Muscle layer of duodenum (tissue), 2 donors: ENCODE measurements at regions not wholly inside any gene's neighbourhood (a gene's known extent, or its start where the extent isn't known, plus 50 kb on each side); places are given as distances from the start of the nearest gene placed in this dataset.

Source experiments
- H3K27ac ChIP-seq: one replicate; pipeline ENCODE4 v1.7.0; 2013; ENCODE audit warnings: mild to moderate bottlenecking, low read length
- H3K27me3 ChIP-seq: one replicate; pipeline ENCODE4 v1.7.0; 2013; ENCODE audit warnings: low read depth, mild to moderate bottlenecking, control low read depth, low read length
- H3K36me3 ChIP-seq, 2 donors: one replicate each; pipeline ENCODE4 v1.7.0; 2013; ENCODE audit warnings: low read length in 2 of 2, control low read depth in 1 of 2, mild to moderate bottlenecking in 1 of 2; ENCODE audit not compliant: insufficient read depth in 2 of 2, control insufficient read depth in 1 of 2
- H3K4me1 ChIP-seq, 2 donors: one replicate each; pipeline ENCODE4 v1.7.0; 2013; ENCODE audit warnings: low read length in 2 of 2, mild to moderate bottlenecking in 2 of 2, control low read depth in 1 of 2, moderate library complexity in 1 of 2; ENCODE audit not compliant: insufficient read depth in 2 of 2, control insufficient read depth in 1 of 2
- H3K4me3 ChIP-seq, 2 donors: one replicate each; pipeline ENCODE4 v1.7.0; 2013; ENCODE audit warnings: low read length in 2 of 2, low read depth in 1 of 2, mild to moderate bottlenecking in 1 of 2
- H3K9me3 ChIP-seq, 2 donors: one replicate each; pipeline ENCODE4 v1.7.0; 2013; ENCODE audit warnings: low read length in 2 of 2, control low read depth in 1 of 2, mild to moderate bottlenecking in 1 of 2; ENCODE audit not compliant: control insufficient read depth in 1 of 2
- donor health status: healthy.

DNA sequence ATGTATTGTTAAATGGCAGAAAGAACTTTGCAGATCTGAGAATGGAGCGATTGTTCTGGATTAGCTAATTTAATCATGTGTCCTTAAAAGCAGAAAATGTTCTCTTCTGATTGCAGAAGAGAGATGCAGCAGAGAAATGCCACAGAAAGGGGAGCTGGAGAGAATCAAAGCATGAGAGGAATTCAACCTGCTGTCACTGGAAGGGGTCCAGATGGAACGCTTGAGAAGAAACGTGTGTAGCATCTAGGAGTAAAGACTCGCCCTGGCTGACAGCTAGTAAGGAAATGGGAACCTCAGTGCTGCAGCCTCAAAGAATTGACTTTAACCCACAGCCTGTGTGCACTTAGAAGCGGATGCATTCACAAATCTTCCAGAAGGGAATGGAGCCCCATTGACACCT is 502.8 kb downstream of the KLF12 start:
- H3K4me1 ChIP-seq = no peaks in the 10 kb centered on the region
- no peaks in the 10 kb centered on the region for H3K27me3 ChIP-seq
- no peak overlapping the region for H3K27ac ChIP-seq
- no peak overlapping the region for H3K4me3 ChIP-seq
- H3K9me3 ChIP-seq = no peaks in the 10 kb centered on the region
- H3K36me3 ChIP-seq = no peaks in the 10 kb centered on the region

DNA sequence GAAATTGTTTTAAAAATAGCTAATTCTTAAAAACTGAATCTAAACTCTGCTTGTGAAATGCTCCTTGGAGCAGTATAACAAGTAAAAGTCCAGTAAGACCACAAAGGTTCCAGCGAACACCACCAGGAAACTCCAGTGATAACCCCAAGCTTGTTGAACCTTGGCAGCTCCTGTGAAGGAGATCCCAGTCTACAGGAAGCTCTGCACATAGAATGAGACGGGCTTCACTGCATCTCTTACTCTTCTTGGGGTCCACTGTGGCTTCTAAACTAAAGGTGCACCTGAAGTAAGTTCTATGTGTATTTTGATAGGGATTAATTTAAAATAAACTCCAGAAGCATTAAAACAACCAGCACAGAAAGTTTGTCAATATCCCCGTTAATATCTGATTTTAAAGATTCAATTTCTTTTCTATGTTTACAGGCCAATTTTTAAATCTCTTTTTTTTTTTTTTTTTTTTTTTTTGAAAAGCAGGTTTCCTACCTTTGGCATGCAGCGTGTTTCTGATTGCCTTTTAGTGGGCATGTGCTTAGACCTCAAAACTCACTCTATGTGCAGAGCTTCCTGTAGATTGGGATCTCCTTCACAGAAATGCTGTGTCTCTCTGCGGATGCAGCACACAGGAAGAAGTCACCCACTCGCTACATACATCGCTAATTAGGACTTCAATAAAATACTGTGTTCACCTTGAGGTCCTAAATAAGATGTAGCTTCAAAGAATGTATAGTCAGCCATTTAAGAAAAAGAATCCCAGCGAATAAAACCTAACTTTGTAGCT is 508.5 kb downstream of the KLF12 start:
- Histone ChIP-seq H3K4me1 (peaks cover 0 to 3% of the 10 kb centered on the region in 2 donors), H3K36me3 (no peaks in the 10 kb centered on the region), H3K27ac (no peak overlapping the region), H3K9me3 (no peaks in the 10 kb centered on the region), H3K4me3 (no peak overlapping the region), H3K27me3 (no peaks in the 10 kb centered on the region)

DNA sequence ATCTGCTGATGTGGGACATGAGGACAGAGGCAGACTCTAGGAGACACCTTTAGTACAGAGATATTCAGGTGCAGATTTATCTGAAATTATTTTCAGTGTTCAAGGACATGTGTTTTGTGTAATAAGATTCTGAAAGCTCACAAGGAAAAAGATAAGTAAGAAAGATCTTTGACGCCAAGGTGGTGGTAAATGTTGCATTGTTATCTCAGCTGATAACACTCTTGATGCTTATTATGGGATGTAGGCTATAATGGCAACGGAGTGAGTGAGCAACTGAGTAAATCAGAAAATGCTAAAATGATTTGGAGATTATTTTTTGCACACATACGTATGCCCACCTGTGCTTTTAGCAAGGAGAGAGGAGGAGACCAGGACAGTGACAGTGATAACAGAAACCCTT is 510.9 kb downstream of the KLF12 start:
- H3K4me3 ChIP-seq = no peak overlapping the region
- H3K27ac ChIP-seq = no peak overlapping the region
- H3K27me3 ChIP-seq = no peaks in the 10 kb centered on the region
- no peaks in the 10 kb centered on the region for H3K36me3 ChIP-seq
- H3K4me1 ChIP-seq = peaks cover 0 to 3% of the 10 kb centered on the region in 2 donors
- no peaks in the 10 kb centered on the region for H3K9me3 ChIP-seq

DNA sequence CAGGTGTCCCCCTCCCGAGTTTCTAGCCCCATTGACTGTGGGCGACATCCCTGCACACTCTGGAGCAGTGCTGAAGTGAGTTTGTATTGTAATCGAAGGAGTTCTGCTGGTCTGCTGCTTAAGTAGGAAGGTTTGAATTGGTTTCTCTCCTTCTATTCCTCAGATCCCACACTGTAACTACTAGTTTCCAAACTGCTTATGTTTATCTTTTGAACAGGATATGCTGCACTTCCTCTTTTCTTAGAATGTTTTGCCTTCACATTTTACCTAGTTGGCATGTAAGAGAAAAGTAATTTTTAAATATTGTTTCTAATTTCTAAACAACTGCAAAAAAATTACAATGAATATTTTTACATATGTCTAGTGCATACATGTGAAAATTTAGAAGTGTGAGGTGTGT is 511.8 kb downstream of the KLF12 start:
- Histone ChIP-seq H3K4me3 (no peak overlapping the region), H3K4me1 (peaks cover 0 to 3% of the 10 kb centered on the region in 2 donors), H3K27me3 (no peaks in the 10 kb centered on the region), H3K9me3 (no peaks in the 10 kb centered on the region), H3K27ac (no peak overlapping the region), H3K36me3 (no peaks in the 10 kb centered on the region)

DNA sequence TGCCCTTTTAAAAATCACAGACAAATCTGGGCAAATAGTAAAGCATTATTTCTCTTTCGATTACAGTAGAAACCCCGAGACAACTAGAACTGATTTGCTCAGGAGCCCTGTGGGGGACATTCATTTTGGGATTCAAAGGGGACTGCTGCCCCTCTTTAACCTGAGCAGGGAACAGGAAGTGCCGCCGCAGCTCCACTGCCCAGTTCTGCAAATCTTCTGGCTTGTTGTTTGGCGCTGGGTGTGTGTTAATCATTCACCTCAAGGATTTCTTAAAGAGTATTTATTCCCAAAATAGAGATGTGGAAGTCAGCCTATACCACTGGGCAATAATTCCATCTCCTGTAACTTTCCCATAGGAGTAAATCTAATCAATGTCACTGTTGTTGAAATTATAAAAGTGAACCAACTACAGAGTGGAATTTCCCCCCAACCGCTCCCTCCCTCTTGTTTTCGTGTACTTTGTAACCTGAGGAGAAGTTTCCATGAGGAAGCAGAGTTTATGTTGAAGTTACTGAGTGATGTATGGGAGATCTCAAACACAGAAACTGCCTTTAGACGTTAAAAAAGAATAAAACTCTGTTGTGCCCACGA is 515.8 kb downstream of the KLF12 start:
- H3K27me3 ChIP-seq = no peaks in the 10 kb centered on the region
- peaks cover 0 to 3% of the 10 kb centered on the region in 2 donors for H3K4me1 ChIP-seq
- no peak overlapping the region for H3K4me3 ChIP-seq
- H3K27ac ChIP-seq = peak overlapping the region; percentile 68
- no peaks in the 10 kb centered on the region for H3K36me3 ChIP-seq
- H3K9me3 ChIP-seq = peaks cover 0 to under 1% of the 10 kb centered on the region in 2 donors

DNA sequence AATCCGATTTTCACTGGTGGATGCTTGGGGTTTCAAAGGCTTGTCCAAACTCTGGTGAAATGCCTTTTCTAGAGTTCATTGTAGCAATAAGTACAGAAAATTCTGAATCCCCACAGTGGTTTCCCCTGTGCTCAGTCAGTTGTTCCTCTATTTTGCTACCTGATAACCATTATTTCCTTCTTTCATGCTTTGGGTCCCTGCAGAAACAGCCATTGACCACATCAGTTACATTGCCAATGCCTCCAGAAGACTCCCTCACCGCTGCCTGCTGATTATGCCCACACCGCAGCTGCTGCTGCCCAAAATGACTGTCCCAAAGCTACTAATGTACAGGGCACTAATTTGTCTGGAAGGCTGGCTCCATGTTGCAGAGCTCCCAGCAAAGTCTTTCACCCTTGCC is 517.3 kb downstream of the KLF12 start:
- peaks cover 0 to 3% of the 10 kb centered on the region in 2 donors for H3K9me3 ChIP-seq
- no peaks in the 10 kb centered on the region for H3K36me3 ChIP-seq
- H3K4me3 ChIP-seq = no peak overlapping the region
- H3K27ac ChIP-seq = no peak overlapping the region
- no peaks in the 10 kb centered on the region for H3K27me3 ChIP-seq
- H3K4me1 ChIP-seq = no peaks in the 10 kb centered on the region

DNA sequence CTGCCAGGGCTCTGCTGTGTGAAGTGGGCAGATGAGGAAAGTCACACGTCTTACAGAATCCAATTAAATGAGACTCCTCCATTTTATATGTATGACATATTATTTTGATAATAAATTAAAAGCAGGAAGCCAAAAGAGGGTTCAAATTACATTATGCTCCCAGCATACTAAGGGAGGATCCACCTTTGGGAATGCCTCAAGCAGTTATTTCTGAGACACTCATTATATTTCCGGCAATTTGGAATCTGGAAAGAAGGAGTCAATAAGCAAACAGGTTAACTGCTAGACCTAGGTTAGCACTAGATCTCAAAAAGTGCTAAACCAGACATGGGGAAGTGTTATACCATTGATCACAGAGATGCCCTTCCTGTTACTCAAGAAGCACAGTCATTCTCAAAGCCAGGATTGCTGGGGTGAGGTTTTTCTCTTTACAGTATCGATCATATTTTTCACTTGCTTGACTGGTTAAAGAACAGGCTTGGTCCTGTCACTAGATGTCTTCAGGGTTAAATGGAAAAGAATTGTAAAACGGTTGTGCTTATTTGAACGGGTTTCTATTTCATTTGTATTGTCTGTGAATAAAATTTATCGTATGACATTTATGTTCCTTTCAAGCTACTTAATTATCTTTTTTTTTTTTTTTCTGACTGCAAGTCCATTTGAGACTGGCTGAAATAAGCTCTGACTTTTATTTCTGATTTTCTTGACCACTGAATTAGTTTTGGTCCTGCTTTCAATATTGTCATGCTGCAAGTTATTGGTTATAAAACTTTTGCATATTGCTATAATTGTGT is 523.2 kb downstream of the KLF12 start:
- no peaks in the 10 kb centered on the region for H3K36me3 ChIP-seq
- no peak overlapping the region for H3K27ac ChIP-seq
- no peak overlapping the region for H3K4me3 ChIP-seq
- peaks cover 0 to 3% of the 10 kb centered on the region in 2 donors for H3K9me3 ChIP-seq
- H3K27me3 ChIP-seq = no peaks in the 10 kb centered on the region
- no peaks in the 10 kb centered on the region for H3K4me1 ChIP-seq

DNA sequence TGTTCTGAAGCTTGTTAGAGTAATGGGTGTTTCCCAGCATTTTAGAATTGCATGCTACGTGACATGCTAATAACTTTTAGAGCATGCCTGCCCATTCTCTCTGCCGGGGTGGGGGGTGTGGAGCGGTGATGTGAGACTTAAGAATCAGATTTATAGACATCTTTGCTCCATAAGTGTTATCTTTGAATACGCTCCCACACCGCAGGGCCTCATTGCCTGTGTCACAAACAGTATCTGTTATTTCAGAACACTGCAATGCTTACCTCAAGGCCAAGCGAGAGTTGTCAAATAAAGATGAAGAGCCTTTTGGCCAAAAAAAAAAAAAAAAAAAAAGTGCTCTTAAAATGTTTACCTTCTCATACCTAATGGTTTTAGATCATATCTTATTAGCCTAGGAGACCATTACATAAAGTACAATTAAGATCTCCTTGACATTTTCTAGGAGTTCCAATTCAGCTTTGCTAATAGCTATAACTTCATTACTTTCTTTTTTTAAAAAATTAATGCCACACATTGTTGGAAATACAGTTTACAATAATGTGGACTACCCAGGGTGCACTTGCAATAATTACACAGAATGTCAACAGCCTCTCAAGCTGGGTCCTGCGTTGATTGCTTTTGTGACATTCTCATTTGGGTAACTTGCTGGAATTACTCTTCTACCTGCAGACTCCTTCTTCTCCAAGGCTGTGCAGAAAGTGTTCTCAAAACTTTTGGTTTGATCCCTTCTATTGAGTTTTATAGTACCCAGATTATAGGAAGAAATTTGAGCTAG is 525.3 kb downstream of the KLF12 start:
- Histone ChIP-seq H3K9me3 (peaks cover 0 to 5% of the 10 kb centered on the region in 2 donors), H3K4me3 (no peak overlapping the region), H3K27ac (no peak overlapping the region), H3K4me1 (no peaks in the 10 kb centered on the region), H3K27me3 (no peaks in the 10 kb centered on the region), H3K36me3 (no peaks in the 10 kb centered on the region)

DNA sequence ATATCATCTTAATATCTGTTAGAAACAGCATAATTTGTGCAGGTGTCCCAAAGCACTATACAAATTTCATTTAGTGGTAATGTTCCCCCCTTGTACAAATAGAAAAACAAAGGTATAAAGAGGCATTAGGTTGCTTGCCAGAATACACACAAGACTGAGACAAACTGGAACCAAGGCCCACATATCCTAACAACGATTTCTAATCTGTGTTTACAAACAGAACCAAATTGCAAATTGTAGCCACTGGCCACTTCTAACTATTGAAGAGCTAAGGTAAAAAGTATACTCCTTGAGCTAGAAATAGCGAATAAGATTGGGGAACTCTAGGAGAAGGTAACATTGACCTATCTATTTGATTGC is 526.1 kb downstream of the KLF12 start:
- H3K9me3 ChIP-seq = peaks cover 0 to 2% of the 10 kb centered on the region in 2 donors
- H3K27ac ChIP-seq = no peak overlapping the region
- no peaks in the 10 kb centered on the region for H3K36me3 ChIP-seq
- H3K4me1 ChIP-seq = no peaks in the 10 kb centered on the region
- H3K4me3 ChIP-seq = no peak overlapping the region
- no peaks in the 10 kb centered on the region for H3K27me3 ChIP-seq

DNA sequence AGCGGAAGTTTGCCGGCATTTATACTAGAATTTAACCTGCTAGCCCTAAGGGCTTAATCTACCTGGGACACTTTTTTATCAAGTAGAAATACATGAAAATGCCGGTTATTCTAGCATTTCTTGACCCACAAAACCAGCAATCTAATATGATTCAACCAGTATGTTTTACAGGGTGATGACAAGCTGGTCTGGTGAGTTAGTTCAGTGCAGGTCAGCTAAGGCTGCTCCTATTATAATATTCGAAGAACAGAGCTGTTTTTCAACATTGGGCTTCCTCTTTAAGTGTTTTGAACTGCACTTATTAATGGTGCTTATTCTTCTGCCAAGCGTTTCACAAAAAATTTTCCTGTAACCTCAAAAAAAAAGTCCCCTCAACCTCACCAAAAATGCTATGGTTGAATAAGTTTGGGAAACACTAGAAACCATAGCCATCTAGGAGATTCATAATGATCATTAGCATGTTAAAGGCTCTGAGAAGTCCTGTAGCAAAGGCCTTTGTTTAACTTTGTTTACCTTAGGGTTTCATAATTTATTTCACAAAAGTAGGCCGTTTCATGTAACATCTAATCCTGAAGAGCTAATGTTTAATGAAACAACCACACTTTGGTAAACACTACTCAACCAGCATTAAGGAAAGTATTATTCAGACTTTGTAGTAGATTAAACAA is 526.6 kb downstream of the KLF12 start:
- Histone ChIP-seq H3K36me3 (no peaks in the 10 kb centered on the region), H3K27me3 (no peaks in the 10 kb centered on the region), H3K27ac (no peak overlapping the region), H3K4me1 (no peaks in the 10 kb centered on the region), H3K9me3 (peaks cover 0 to 2% of the 10 kb centered on the region in 2 donors), H3K4me3 (no peak overlapping the region)
